Tibial nerve (tissue), 3 donors: ENCODE measurements at regions not wholly inside any gene's neighbourhood (a gene's known extent, or its start where the extent isn't known, plus 50 kb on each side); places are given as distances from the start of the nearest gene placed in this dataset.

Experiments used
- POLR2A ChIP-seq, 2 donors: fragments of 450-650 bp; IDR thresholded peaks; one replicate each; pipeline ENCODE4 v1.6.1; 2017; ENCODE audit warnings: antibody characterized with exemption in 2 of 2, mild to moderate bottlenecking in 2 of 2, moderate library complexity in 2 of 2
- TF ChIP-seq, protein P1 (sequence below), 5 experiments: fragments of 200-600 bp in 3 of 5; fragments of 450-650 bp in 2 of 5; sonication (generic) in 3 of 5; IDR thresholded peaks; one replicate each; pipeline ENCODE4 v1.5.1; 2016 to 2019; ENCODE audit warnings: antibody characterized with exemption in 5 of 5, mild to moderate bottlenecking in 3 of 5, moderate library complexity in 2 of 5

DNA sequence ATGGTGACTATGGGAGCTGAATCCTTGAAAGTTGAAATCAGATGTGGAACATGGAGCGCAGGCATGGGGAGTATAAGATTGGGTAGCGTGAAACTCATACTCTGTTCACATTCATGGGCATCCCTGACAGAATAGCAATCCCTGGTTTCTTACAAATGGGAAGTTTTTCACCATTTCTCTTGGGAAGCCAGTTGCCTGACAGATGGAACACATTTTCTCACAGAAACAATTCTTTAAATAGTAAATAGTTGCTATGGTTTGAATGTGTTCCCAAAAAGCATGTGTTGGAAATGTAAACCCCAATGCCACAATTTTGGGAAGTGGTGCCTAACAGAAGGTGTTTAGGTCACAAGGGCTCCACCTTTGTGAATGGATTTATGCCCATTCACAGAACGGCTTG, 262.8 kb upstream of the HS3ST5 start:
- TF ChIP-seq, protein P1, sequence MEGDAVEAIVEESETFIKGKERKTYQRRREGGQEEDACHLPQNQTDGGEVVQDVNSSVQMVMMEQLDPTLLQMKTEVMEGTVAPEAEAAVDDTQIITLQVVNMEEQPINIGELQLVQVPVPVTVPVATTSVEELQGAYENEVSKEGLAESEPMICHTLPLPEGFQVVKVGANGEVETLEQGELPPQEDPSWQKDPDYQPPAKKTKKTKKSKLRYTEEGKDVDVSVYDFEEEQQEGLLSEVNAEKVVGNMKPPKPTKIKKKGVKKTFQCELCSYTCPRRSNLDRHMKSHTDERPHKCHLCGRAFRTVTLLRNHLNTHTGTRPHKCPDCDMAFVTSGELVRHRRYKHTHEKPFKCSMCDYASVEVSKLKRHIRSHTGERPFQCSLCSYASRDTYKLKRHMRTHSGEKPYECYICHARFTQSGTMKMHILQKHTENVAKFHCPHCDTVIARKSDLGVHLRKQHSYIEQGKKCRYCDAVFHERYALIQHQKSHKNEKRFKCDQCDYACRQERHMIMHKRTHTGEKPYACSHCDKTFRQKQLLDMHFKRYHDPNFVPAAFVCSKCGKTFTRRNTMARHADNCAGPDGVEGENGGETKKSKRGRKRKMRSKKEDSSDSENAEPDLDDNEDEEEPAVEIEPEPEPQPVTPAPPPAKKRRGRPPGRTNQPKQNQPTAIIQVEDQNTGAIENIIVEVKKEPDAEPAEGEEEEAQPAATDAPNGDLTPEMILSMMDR (IDR thresholded peaks at IDR 0.05) = no peak
- TF ChIP-seq POLR2A (IDR thresholded peaks at IDR 0.05) = no peak
